ENCODE measurements at regions not wholly inside any gene's neighbourhood (a gene's known extent, or its start where the extent isn't known, plus 50 kb on each side); places are given as distances from the start of the nearest gene placed in this dataset.

DNA sequence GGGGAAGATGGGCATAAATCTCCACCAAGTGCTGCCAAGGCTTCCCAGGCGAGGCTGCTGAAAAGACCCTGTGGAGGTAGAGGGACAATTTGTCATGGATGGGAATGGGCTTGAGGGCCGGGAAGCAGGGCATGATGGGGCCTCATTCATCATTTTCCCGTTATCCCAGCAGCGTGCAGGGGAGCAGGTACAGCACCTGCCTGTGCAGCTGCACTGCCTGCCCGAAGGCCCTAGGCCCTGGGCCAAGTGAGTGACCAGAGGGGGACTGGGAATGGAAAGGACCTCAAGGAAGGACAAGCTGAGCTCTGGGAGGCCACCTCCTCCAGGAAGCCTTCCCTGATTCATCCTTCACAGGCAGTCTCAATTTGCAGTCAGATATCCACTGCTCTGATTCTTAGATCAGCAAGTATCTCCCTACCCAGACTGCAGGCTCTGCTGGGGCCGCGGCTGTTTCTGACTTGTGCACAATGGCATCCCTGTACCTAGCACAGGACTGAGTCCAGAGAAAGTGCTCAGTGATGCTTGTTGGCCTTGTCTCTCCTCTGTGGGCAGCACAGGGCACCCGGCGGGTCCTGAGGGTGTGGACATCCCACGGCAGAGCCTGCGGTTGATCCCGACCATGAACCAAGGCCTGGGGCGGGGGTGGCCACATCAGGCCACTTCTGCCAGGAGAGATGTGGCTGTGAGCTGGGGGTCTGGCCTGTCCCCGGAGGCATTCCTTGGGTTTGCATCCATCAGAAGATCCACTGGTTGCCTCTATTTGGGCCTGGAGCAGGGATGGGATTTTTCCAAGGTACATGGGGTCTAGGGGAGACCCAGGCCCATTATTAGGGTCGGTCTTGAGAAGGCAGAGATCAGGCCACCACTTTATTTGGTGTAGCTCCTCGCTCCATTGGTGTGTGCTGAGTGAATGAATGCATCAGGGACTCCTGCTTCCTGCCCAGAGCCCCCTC lies 167.3 kb upstream of the RTL1 start:
- DNase-seq, result no peak
- Histone ChIP-seq H4K20me1 (ENCODE audit: insufficient read depth, low read length) (no peaks in the 10 kb centered on the region), H3K9me3 (replicated peaks in 1 of 2; ENCODE audit: control insufficient read depth in 1 of 2, insufficient read depth in 1 of 2, low read length in 2 of 2) (no peaks in the 10 kb centered on the region), H3K9ac (ENCODE audit: insufficient read depth, low read length, poor library complexity, severe bottlenecking) (no peak overlapping the region), H3K27ac (ENCODE audit: low read depth in 1 of 2, low read length in 2 of 2) (no peak overlapping the region), H3K4me2 (replicated peaks; ENCODE audit: extremely low read depth, low read length, poor library complexity, severe bottlenecking) (no peak overlapping the region), H2AFZ (ENCODE audit: insufficient read depth, low read depth, low read length, poor library complexity, severe bottlenecking) (no peak overlapping the region), H3K4me1 (ENCODE audit: control insufficient read depth in 1 of 2, insufficient read depth in 2 of 2, low read length in 2 of 2) (no peaks in the 10 kb centered on the region), H3K4me3 (replicated peaks in 1 of 3; ENCODE audit: low read depth in 2 of 3, low read length in 3 of 3) (no peak overlapping the region), H3K79me2 (ENCODE audit: insufficient read depth, low read length) (no peaks in the 10 kb centered on the region), H3K27me3 (ENCODE audit: control insufficient read depth in 2 of 2, insufficient read depth in 2 of 2, low read length in 2 of 2) (peaks cover 0 to 2% of the 10 kb centered on the region in 2 donors), H3K36me3 (replicated peaks in 1 of 2; ENCODE audit: control insufficient read depth in 1 of 2, insufficient read depth in 2 of 2, low read length in 2 of 2) (no peaks in the 10 kb centered on the region)
- intact Hi-C loops (cut with micrococcal nuclease), result no loop called here
- H3K27me3 Mint-ChIP-seq (ENCODE audit: low read depth in 3 of 3), result peaks cover 10 to 14% (median 10%) of the 10 kb centered on the region in 3 donors
- H3K36me3 Mint-ChIP-seq, result no peaks in the 10 kb centered on the region
- H3K9me3 Mint-ChIP-seq, result peaks cover 0 to 4% (median 0%) of the 10 kb centered on the region in 7 donors
- H3K27ac Mint-ChIP-seq, result no peak overlapping the region
- TF ChIP-seq, protein P1, sequence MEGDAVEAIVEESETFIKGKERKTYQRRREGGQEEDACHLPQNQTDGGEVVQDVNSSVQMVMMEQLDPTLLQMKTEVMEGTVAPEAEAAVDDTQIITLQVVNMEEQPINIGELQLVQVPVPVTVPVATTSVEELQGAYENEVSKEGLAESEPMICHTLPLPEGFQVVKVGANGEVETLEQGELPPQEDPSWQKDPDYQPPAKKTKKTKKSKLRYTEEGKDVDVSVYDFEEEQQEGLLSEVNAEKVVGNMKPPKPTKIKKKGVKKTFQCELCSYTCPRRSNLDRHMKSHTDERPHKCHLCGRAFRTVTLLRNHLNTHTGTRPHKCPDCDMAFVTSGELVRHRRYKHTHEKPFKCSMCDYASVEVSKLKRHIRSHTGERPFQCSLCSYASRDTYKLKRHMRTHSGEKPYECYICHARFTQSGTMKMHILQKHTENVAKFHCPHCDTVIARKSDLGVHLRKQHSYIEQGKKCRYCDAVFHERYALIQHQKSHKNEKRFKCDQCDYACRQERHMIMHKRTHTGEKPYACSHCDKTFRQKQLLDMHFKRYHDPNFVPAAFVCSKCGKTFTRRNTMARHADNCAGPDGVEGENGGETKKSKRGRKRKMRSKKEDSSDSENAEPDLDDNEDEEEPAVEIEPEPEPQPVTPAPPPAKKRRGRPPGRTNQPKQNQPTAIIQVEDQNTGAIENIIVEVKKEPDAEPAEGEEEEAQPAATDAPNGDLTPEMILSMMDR (IDR thresholded peaks at IDR 0.05), result no peak
- WGBS (ENCODE audit: insufficient coverage), result 96% methylated on average over 13 of the region's 16 CpGs
- no peak overlapping the region for H3K4me3 Mint-ChIP-seq
- H3K4me1 Mint-ChIP-seq, result no peaks in the 10 kb centered on the region

DNA sequence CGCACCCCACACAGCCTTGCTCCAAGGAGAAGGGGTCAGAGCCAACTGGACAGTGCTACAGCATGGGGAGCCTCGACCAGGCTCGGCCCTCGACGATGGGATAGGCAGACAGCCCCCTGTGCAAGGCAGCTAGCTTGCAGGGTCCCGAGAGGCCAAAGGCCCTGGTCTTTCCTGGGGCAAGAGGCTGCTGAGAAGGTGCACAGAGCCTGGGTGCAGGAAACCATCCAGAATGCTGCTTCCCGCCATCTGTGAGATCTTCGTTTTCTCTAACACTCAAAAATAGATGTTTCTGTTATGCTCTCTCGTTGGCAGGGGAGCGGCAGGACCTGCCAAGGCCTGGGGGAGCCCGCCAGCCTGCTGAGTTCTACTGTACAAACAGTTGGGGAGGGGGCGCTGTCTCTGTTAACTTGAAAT lies 168.0 kb upstream of the RTL1 start:
- H3K27me3 Mint-ChIP-seq (ENCODE audit: low read depth in 3 of 3), result peaks cover 12 to 21% (median 14%) of the 10 kb centered on the region in 3 donors
- no peaks in the 10 kb centered on the region for H3K36me3 Mint-ChIP-seq
- no peaks in the 10 kb centered on the region for H3K4me1 Mint-ChIP-seq
- H3K4me3 Mint-ChIP-seq, result no peak overlapping the region
- DNase-seq, result no peak
- Histone ChIP-seq H3K27ac (ENCODE audit: low read depth in 1 of 2, low read length in 2 of 2) (no peak overlapping the region), H3K9me3 (replicated peaks in 1 of 2; ENCODE audit: control insufficient read depth in 1 of 2, insufficient read depth in 1 of 2, low read length in 2 of 2) (no peaks in the 10 kb centered on the region), H3K4me2 (replicated peaks; ENCODE audit: extremely low read depth, low read length, poor library complexity, severe bottlenecking) (no peak overlapping the region), H3K4me3 (replicated peaks in 1 of 3; ENCODE audit: low read depth in 2 of 3, low read length in 3 of 3) (no peak overlapping the region), H3K79me2 (ENCODE audit: insufficient read depth, low read length) (no peaks in the 10 kb centered on the region), H3K4me1 (ENCODE audit: control insufficient read depth in 1 of 2, insufficient read depth in 2 of 2, low read length in 2 of 2) (no peaks in the 10 kb centered on the region), H4K20me1 (ENCODE audit: insufficient read depth, low read length) (no peaks in the 10 kb centered on the region), H3K36me3 (replicated peaks in 1 of 2; ENCODE audit: control insufficient read depth in 1 of 2, insufficient read depth in 2 of 2, low read length in 2 of 2) (no peaks in the 10 kb centered on the region), H3K27me3 (ENCODE audit: control insufficient read depth in 2 of 2, insufficient read depth in 2 of 2, low read length in 2 of 2) (peaks cover 0 to 9% of the 10 kb centered on the region in 2 donors), H2AFZ (ENCODE audit: insufficient read depth, low read depth, low read length, poor library complexity, severe bottlenecking) (no peak overlapping the region), H3K9ac (ENCODE audit: insufficient read depth, low read length, poor library complexity, severe bottlenecking) (no peak overlapping the region)
- TF ChIP-seq, protein P1 (IDR thresholded peaks at IDR 0.05), result no peak
- WGBS (ENCODE audit: insufficient coverage), result 89% methylated on average over 7 of the region's 12 CpGs
- intact Hi-C loops (cut with micrococcal nuclease), result no loop called here
- peak overlapping the region in 1 of 7 donors; percentile 69 for H3K27ac Mint-ChIP-seq
- peaks cover 0 to under 1% (median 0%) of the 10 kb centered on the region in 7 donors for H3K9me3 Mint-ChIP-seq

Measured in CD14-positive monocyte (primary cell).